Activated CD4-positive, alpha-beta T cell treated with anti-CD3 and anti-CD28 coated beads, Interleukin-2, Interleukin-6, amounts not matched to agents 100 ng/mL and 50 ng/mL, durations not matched to agents 16 hours and 8 hours (primary cell): ENCODE measurements at regions not wholly inside any gene's neighbourhood (a gene's known extent, or its start where the extent isn't known, plus 50 kb on each side); places are given as distances from the start of the nearest gene placed in this dataset.
"Not testable (repeated sequence)": the region's sequence is repeated elsewhere in the genome, so short reads cannot be mapped to it uniquely, and the experiment has no call there.

Experiments used
- DNase-seq: peaks from one replicate; pipeline ENCODE4 v3.0.0-alpha.2; 2020

GRCh38 chr19:31448221-31448657 lies 99.0 kb upstream of the TSHZ3 start:
- no peak for DNase-seq

GRCh38 chr19:31449379-31449778 lies 100.1 kb upstream of the TSHZ3 start:
- DNase-seq: no peak

- no peak for DNase-seq
Observed at GRCh38 chr19:31450696-31451095, 101.5 kb upstream of the TSHZ3 start.

GRCh38 chr19:31451686-31452330 lies 102.6 kb upstream of the TSHZ3 start:
- DNase-seq: no peak

GRCh38 chr19:31459430-31459829 lies 110.2 kb upstream of the TSHZ3 start:
- no peak for DNase-seq

- DNase-seq: no peak
Observed at GRCh38 chr19:31461814-31462539, 112.7 kb upstream of the TSHZ3 start.

GRCh38 chr19:31470229-31470939 lies 121.1 kb upstream of the TSHZ3 start:
- no peak for DNase-seq

- no peak for DNase-seq
Observed at GRCh38 chr19:31470952-31471351, 121.7 kb upstream of the TSHZ3 start.

GRCh38 chr19:31478241-31478640 lies 129.0 kb upstream of the TSHZ3 start:
- DNase-seq: no peak

- DNase-seq: no peak
Observed at GRCh38 chr19:31483226-31483857, 134.1 kb upstream of the TSHZ3 start.

- DNase-seq: not testable (repeated sequence)
Observed at GRCh38 chr19:31484858-31485410, 135.7 kb upstream of the TSHZ3 start.

- DNase-seq: no peak
Observed at GRCh38 chr19:31485472-31485871, 136.2 kb upstream of the TSHZ3 start.

GRCh38 chr19:31491242-31491641 lies 142.0 kb upstream of the TSHZ3 start:
- DNase-seq: no peak

GRCh38 chr19:31492050-31492449 lies 142.8 kb upstream of the TSHZ3 start:
- DNase-seq: no peak

- DNase-seq: no peak
Observed at GRCh38 chr19:31496076-31496475, 146.8 kb upstream of the TSHZ3 start.

- no peak for DNase-seq
Observed at GRCh38 chr19:31497709-31498108, 148.5 kb upstream of the TSHZ3 start.

- DNase-seq: no peak
Observed at GRCh38 chr19:31498781-31499180, 149.5 kb upstream of the TSHZ3 start.

- DNase-seq: no peak
Observed at GRCh38 chr19:31499281-31500196, 150.3 kb upstream of the TSHZ3 start.

- no peak for DNase-seq
Observed at GRCh38 chr19:31500197-31500830, 151.1 kb upstream of the TSHZ3 start.

- no peak for DNase-seq
Observed at GRCh38 chr19:31500946-31501345, 151.7 kb upstream of the TSHZ3 start.

- no peak for DNase-seq
Observed at GRCh38 chr19:31501427-31502195, 152.4 kb upstream of the TSHZ3 start.
